ENCODE measurements at regions not wholly inside any gene's neighbourhood (a gene's known extent, or its start where the extent isn't known, plus 50 kb on each side); places are given as distances from the start of the nearest gene placed in this dataset.

- no peaks in the 10 kb centered on the region for H3K27me3 ChIP-seq (replicated peaks; ENCODE audit: insufficient read depth, low read depth, low read length, poor library complexity)
- H3K27ac ChIP-seq (ENCODE audit: low read depth, low read length, poor library complexity, severe bottlenecking): no peak overlapping the region
- H3K4me1 ChIP-seq (ENCODE audit: insufficient read depth, low read length, poor library complexity, severe bottlenecking): no peaks in the 10 kb centered on the region
- TF ChIP-seq EZH2 (IDR thresholded peaks at IDR 0.05; ENCODE audit: borderline replicate concordance, low read depth, low read length, poor library complexity, severe bottlenecking) (no peak), CTCF (conservative IDR thresholded peaks at IDR 0.05; ENCODE audit: low read depth, low read length) (no peak)
- DNase-seq (ENCODE audit: low spot score): no peak
- intact Hi-C loops (cut with micrococcal nuclease; ENCODE audit: unreplicated experiment): no loop called here
- no peak overlapping the region for H3K4me3 ChIP-seq (ENCODE audit: low read depth, low read length, poor library complexity, severe bottlenecking)
- peaks cover 22% of the 10 kb centered on the region for H3K9me3 ChIP-seq (ENCODE audit: low read depth, low read length, poor library complexity, severe bottlenecking)
- no TSS peak for BruUV-seq (replicated peaks)
- no peaks in the 10 kb centered on the region for H3K36me3 ChIP-seq (ENCODE audit: insufficient read depth, low read length, poor library complexity, severe bottlenecking)
- POLR2A ChIA-PET (ENCODE audit: low non-redundant PET): no interaction called here
- CTCF ChIA-PET: no interaction called here
These were observed 2287.0 kb downstream of the TP53TG3F start for GRCh38 chr16:35746281-35746962.

GRCh38 chr16:35746963-35747657 is 2287.7 kb downstream of the TP53TG3F start:
- Histone ChIP-seq H3K4me3 (ENCODE audit: low read depth, low read length, poor library complexity, severe bottlenecking) (no peak overlapping the region), H3K27ac (ENCODE audit: low read depth, low read length, poor library complexity, severe bottlenecking) (no peak overlapping the region), H3K36me3 (ENCODE audit: insufficient read depth, low read length, poor library complexity, severe bottlenecking) (no peaks in the 10 kb centered on the region), H3K27me3 (replicated peaks; ENCODE audit: insufficient read depth, low read depth, low read length, poor library complexity) (no peaks in the 10 kb centered on the region), H3K9me3 (ENCODE audit: low read depth, low read length, poor library complexity, severe bottlenecking) (peaks cover 22% of the 10 kb centered on the region), H3K4me1 (ENCODE audit: insufficient read depth, low read length, poor library complexity, severe bottlenecking) (no peaks in the 10 kb centered on the region)
- no TSS peak for BruUV-seq (replicated peaks)
- intact Hi-C loops (cut with micrococcal nuclease; ENCODE audit: unreplicated experiment): no loop called here
- TF ChIP-seq EZH2 (IDR thresholded peaks at IDR 0.05; ENCODE audit: borderline replicate concordance, low read depth, low read length, poor library complexity, severe bottlenecking) (no peak), CTCF (conservative IDR thresholded peaks at IDR 0.05; ENCODE audit: low read depth, low read length) (no peak)
- ChIA-PET POLR2A (ENCODE audit: low non-redundant PET) (no interaction called here), CTCF (no interaction called here)
- no peak for DNase-seq (ENCODE audit: low spot score)

GRCh38 chr16:35747658-35748455 is 2288.4 kb downstream of the TP53TG3F start:
- Histone ChIP-seq H3K4me3 (ENCODE audit: low read depth, low read length, poor library complexity, severe bottlenecking) (no peak overlapping the region), H3K36me3 (ENCODE audit: insufficient read depth, low read length, poor library complexity, severe bottlenecking) (no peaks in the 10 kb centered on the region), H3K9me3 (ENCODE audit: low read depth, low read length, poor library complexity, severe bottlenecking) (peaks cover 23% of the 10 kb centered on the region), H3K4me1 (ENCODE audit: insufficient read depth, low read length, poor library complexity, severe bottlenecking) (no peaks in the 10 kb centered on the region), H3K27ac (ENCODE audit: low read depth, low read length, poor library complexity, severe bottlenecking) (no peak overlapping the region), H3K27me3 (replicated peaks; ENCODE audit: insufficient read depth, low read depth, low read length, poor library complexity) (no peaks in the 10 kb centered on the region)
- intact Hi-C loops (cut with micrococcal nuclease; ENCODE audit: unreplicated experiment): no loop called here
- no peak for DNase-seq (ENCODE audit: low spot score)
- CTCF ChIA-PET: no interaction called here
- no TSS peak for BruUV-seq (replicated peaks)
- TF ChIP-seq CTCF (conservative IDR thresholded peaks at IDR 0.05; ENCODE audit: low read depth, low read length): no peak
- TF ChIP-seq EZH2 (IDR thresholded peaks at IDR 0.05; ENCODE audit: borderline replicate concordance, low read depth, low read length, poor library complexity, severe bottlenecking): no peak
- POLR2A ChIA-PET (ENCODE audit: low non-redundant PET): no interaction called here
